ENCODE measurements at regions not wholly inside any gene's neighbourhood (a gene's known extent, or its start where the extent isn't known, plus 50 kb on each side); places are given as distances from the start of the nearest gene placed in this dataset.
"Not testable (repeated sequence)": the region's sequence is repeated elsewhere in the genome, so short reads cannot be mapped to it uniquely, and the experiment has no call there.

DNA sequence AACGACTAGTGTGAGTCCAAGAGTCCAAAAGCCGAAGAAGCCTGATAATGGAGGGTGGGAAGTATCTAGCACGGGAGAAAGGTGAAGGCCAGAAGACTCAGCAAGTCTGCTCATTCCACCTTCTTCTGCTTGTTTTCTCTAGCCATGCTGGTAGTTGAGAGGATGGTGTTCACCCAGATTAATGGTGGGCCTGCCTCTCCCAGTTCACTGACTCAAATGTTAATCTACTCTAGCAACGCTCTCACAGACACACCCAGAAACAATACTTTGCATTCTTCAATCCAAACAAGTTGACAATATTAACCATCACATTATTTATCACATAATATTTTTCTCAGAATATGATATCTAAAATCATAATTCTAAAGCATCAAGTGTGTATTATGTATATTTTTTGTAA lies 1055.1 kb upstream of the PCDH10 start:
- DNase-seq, result no peak

DNA sequence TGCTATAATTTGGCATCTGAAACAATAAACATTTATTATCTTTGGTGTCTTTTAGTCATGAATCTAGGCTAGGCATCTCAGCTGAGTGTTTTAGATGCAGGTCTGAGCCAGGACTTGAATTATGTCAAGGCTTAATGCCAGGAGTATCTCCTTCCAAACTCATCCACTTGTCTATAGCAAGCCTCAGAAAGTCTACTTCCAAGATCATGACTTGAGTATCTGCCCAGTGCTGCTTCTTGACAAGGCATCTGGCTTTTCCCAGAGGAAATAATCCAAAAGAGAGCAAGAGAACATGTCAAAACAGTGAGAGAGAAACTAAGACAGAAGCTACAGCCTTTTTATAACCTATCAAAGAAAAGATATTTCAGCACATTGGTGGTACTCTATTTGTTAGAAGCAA lies 1052.1 kb upstream of the PCDH10 start:
- no peak for DNase-seq

- no peak for DNase-seq
These were observed 1047.6 kb upstream of the PCDH10 start for GRCh38 chr4:132101526-132101925.

DNA sequence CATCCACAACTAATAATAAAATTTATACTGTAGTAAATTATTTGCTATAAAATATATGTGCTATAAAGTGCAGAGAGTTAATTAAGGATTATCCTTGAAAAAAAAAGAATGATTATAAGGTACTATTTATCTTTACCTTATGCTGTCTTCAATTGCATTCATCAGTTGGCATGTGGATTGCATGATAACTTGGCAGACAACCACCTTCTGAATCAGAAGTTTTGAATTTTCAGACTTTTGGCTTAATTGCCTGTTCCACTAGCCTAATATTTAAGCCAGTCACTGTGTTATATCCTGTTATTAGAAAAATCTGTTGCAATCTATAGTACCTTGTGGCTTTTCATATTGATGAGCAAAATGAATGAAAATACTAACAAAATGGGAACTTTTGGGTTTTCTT lies 1040.3 kb upstream of the PCDH10 start:
- no peak for DNase-seq

- DNase-seq, result no peak
These were observed 1034.2 kb upstream of the PCDH10 start for GRCh38 chr4:132114885-132115284.

DNA sequence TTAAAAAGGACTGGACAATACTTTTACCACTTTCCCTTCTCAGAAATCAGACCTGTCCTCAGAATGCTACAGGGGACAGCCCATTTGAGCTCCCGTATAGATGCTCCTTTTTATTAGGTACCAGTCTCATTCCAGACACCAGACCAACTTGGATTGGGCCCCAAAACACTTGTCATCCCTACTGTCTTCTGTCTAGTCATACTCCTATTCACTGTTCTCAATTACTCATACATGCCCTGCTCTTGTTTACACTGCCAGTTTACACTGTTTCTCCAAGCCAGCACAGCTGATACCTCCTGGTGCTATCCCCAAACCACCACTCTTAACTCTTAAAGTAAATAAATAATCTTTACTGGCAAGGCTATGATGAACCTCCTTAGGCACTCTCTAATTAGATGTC lies 1026.4 kb upstream of the PCDH10 start:
- DNase-seq, result not testable (repeated sequence)

DNA sequence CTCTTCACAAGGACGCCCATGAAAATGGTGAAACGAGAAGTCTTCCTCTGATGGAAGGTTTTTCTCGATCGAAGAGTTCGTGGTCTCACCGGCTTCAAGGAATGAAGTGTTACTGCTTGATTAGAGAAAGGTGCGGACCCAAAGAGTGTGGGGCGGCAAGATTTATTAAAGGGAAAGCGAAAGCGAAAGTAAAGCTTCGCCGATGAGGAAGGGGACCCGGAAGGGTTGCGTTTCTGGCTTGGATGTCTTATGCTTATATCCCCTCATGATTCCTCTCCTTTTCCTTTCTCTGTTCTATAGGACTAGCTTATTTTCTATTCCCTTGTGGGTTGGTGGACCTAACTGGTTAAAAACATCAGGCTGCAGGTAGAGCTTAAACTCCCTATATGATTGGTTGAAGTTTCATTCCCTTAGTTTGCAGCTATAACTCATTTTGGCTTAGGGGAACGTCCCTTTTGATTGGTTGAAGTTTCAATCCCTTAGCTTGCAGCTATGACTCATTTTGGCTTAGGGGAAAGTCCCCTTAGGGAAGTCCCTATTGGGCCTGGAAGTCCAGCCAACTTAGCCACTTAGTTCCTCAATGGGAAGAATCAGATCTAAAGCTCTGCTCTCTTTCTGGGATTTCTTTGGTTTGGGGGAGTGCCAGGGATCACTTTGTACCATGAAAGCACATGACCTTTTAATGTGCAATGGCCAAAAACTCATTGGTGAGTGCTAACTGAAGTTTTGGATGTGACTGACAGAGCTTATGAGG lies 1025.0 kb upstream of the PCDH10 start:
- DNase-seq, result no peak

DNA sequence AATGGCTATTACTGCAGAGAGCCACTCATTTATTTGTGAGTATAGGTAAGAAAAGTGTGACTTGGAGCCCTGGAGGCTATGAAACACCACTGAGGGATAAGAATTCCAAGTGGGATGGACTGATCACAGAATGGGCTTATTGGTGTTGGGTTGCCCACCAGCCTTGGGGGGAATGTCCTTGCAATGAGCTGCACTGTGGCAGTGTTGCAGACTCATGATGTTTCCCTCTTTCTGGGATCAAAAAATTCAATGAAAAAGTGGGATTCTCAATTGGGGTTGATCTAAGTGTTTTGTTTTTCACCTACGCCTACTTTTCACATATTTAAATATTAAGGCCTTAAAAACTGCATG lies 1024.5 kb upstream of the PCDH10 start:
- no peak for DNase-seq

GRCh38 chr4:132125131-132125530 lies 1024.0 kb upstream of the PCDH10 start:
- DNase-seq, result no peak

DNA sequence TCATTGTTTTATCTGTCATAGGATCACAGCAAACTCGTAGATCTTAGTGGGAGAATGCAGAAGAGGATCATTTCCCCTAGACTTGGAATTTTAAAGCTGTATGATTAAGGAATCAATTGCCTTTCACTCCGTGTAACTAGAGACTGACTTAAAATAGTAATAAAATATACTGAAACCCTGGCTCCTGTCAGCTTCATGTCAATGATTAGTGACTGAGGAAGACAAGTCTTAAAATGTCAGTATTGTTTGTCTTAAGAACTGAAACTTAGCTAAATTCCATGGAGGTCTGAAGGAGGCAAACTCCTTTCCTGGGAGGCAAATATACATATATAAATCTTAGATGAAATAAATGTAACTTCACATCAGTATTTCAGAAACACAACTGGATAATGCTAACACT lies 1016.7 kb upstream of the PCDH10 start:
- no peak for DNase-seq

GRCh38 chr4:132169660-132170059 lies 979.4 kb upstream of the PCDH10 start:
- DNase-seq, result no peak

DNA sequence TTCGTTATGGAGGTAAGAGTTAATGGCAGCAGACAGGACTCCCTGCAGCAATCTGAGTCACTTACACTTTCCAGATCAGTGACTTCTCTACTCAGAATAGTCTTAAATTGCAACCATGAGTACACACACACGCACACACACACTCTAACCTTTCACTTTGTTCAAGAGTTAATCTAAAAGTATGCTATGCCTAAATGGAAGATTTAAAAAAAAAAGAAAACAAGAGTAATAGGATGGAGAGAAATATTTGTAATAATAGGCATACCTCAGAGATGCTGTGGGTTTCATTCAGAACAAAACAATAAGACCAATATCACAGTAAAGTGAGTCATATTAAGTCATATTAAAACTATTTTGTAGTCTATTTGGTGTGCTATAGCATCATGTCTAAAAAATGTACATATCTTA lies 969.1 kb upstream of the PCDH10 start:
- no peak for DNase-seq

DNA sequence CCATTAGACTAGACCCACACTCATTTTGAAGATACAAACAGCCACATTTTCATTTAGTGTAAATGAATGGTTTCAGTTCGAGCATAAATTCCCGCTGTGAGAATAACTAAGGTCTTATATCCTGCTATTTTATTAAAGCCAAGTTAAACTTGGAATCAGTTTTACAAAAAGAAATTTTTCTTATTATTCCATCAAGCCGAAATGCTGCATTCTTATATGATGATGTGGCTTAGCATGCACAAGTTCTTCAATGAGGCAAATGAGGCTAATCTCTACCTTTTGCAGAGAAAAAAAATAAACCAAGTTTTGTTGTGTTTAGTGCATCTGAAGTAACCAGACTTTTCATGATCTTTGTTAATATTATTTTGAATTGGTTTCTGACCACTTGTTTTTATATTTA lies 953.9 kb upstream of the PCDH10 start:
- DNase-seq, result no peak

GRCh38 chr4:132203618-132204017 lies 945.5 kb upstream of the PCDH10 start:
- DNase-seq, result no peak

DNA sequence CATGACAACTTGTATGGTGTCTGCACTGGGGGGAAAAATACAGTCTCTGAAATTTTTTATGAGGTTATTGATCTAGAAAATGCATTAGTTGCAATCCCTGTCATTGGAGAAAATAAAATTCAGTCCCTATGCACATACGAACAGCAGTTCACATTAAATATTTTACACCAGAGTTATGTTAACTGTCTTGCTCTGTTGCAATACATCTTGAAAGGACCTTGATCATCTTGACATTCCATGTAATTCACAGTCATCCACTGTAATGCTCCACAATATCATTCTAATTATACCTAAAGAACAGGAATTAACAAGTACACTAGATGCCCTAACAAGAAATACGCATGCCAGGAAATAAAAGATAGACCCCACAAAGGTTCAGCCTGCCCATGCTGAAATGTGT lies 934.6 kb upstream of the PCDH10 start:
- DNase-seq, result no peak

DNA sequence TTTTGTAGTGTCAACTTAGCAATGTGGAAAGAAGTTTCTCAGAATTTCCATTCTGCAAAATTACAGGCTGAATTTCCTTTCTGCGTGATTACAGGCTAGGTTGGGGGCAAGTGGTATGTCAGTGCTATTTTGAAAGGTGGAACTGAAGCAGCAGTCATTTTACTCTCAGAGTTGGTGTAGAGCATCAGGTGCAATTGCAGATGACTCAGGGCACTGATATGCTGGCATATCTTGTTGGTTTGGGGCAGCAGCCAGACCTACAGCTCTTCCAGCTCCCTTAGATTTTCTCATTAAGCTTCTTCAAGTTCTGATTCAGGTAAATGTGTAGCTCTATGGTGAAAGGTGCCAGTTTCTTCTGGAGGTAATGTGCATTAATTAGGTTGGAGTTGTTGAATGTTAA lies 930.7 kb upstream of the PCDH10 start:
- DNase-seq, result no peak

- no peak for DNase-seq
These were observed 921.8 kb upstream of the PCDH10 start for GRCh38 chr4:132227151-132227856.

DNA sequence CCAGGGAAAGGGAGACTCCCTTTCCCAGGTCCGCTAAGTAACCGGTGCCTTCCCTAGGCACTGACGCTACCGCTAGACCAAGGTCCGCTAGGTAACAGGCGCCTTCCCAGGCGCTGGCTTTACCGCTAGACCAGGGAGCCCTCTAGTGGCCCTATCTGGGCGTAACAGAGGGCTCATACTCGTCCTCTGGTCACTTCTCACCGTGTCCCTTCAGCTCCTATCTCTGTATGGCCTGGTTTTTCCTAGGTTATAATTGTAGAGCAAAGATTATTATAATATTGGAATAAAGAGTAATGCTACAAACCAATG lies 921.3 kb upstream of the PCDH10 start:
- not testable (repeated sequence) for DNase-seq

- no peak for DNase-seq
These were observed 920.4 kb upstream of the PCDH10 start for GRCh38 chr4:132228676-132229075.

DNA sequence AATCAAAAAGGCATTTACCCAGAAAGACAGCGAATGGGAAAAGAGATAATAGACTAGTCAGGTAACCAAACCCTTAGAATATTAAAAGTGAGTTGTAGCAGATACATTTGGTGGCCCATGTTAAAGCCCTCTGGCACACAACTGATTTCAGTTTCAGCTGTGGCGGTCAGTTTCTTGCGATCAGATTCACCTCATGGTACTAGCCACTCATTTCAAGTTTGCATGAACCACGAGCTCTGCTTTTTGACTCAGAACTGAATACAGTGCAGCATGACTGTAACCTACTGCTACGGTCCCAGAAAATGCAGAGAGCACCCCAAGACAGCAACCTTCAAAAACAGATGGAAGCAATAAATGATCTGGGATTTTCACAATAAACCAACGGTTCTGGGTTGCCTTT lies 919.1 kb upstream of the PCDH10 start:
- no peak for DNase-seq

GRCh38 chr4:132238697-132239096 lies 910.4 kb upstream of the PCDH10 start:
- no peak for DNase-seq

- DNase-seq, result no peak
These were observed 909.0 kb upstream of the PCDH10 start for GRCh38 chr4:132240081-132240480.

GRCh38 chr4:132245319-132245718 lies 903.8 kb upstream of the PCDH10 start:
- DNase-seq, result no peak

GRCh38 chr4:132264176-132264575 lies 884.9 kb upstream of the PCDH10 start:
- no peak for DNase-seq

GRCh38 chr4:132266374-132266773 lies 882.7 kb upstream of the PCDH10 start:
- DNase-seq, result no peak

Measured in activated CD8-positive, alpha-beta memory T cell treated with anti-CD3 and anti-CD28 coated beads, Interleukin-2, amount 50 U/mL, for 4 hours (primary cell).